CD4-positive, alpha-beta T cell (primary cell): ENCODE measurements at regions not wholly inside any gene's neighbourhood (a gene's known extent, or its start where the extent isn't known, plus 50 kb on each side); places are given as distances from the start of the nearest gene placed in this dataset.
"Not testable (repeated sequence)": the region's sequence is repeated elsewhere in the genome, so short reads cannot be mapped to it uniquely, and the experiment has no call there.

Experiments used
- ATAC-seq: fragments of 200-7000 bp; cut with Tn5 transposase; one replicate; pipeline ENCODE4 v1.10.0; 2022; ENCODE audit warnings: mild to moderate bottlenecking; ENCODE audit not compliant: poor library complexity
- CTCF ChIA-PET: fragments of 350-600 bp; sonication (Branson Sonifier 250); formaldehyde crosslinking; loops from one replicate; lab custom pipeline; 2021; ENCODE audit warnings: antibody characterized with exemption, inconsistent platforms; lab: Charles Lee
- POLR2A ChIA-PET: fragments of 350-600 bp; sonication (Branson Sonifier 250); formaldehyde crosslinking; loops from one replicate; lab custom pipeline; 2021; ENCODE audit warnings: antibody characterized with exemption, inconsistent platforms; lab: Charles Lee
- DNase-seq, 14 experiments: peaks; one replicate each; pipeline ENCODE4 v3.0.0-alpha.2; 2013 to 2020; ENCODE audit warnings: mixed read lengths in 2 of 14
- H3K27ac ChIP-seq, 2 donors: one replicate each; pipeline versions ENCODE4 v1.5.1 to v1.7.0; 2013; ENCODE audit warnings: low read length in 2 of 2, low read depth in 1 of 2, mild to moderate bottlenecking in 1 of 2
- H3K27me3 ChIP-seq, 2 experiments: 1 replicate in 1 of 2; 2 replicates in 1 of 2; pipeline versions ENCODE4 v1.6.1 to v1.7.0; 2013; ENCODE audit warnings: low read length in 2 of 2, control low read depth in 1 of 2, mild to moderate bottlenecking in 1 of 2, moderate library complexity in 1 of 2; ENCODE audit not compliant: insufficient read depth in 2 of 2, control insufficient read depth in 1 of 2
- H3K36me3 ChIP-seq: one replicate; pipeline ENCODE4 v1.6.1; 2013; ENCODE audit warnings: low read length, control low read depth; ENCODE audit not compliant: insufficient read depth
- H3K4me1 ChIP-seq: one replicate; pipeline ENCODE4 v1.6.1; 2013; ENCODE audit warnings: low read length, control low read depth; ENCODE audit not compliant: insufficient read depth
- H3K4me3 ChIP-seq: one replicate; pipeline ENCODE4 v1.5.1; 2013; ENCODE audit warnings: mild to moderate bottlenecking, low read length, moderate library complexity
- H3K9me3 ChIP-seq, 2 experiments: 1 replicate in 1 of 2; 2 replicates in 1 of 2; pipeline versions ENCODE4 v1.6.1 to v1.7.0; 2013; ENCODE audit warnings: low read length in 2 of 2, mild to moderate bottlenecking in 2 of 2, control low read depth in 1 of 2, moderate library complexity in 1 of 2; ENCODE audit not compliant: control insufficient read depth in 1 of 2, insufficient read depth in 1 of 2
- H3K27ac Mint-ChIP-seq: one replicate; pipeline ENCODE4 v1.8.0; 2020; ENCODE audit warnings: mixed read lengths
- H3K27me3 Mint-ChIP-seq: one replicate; pipeline ENCODE4 v1.8.0; 2021; ENCODE audit warnings: mixed read lengths
- H3K36me3 Mint-ChIP-seq: one replicate; pipeline ENCODE4 v1.8.0; 2021; ENCODE audit warnings: low read depth, mixed read lengths
- H3K4me1 Mint-ChIP-seq: one replicate; pipeline ENCODE4 v1.8.0; 2021; ENCODE audit warnings: low read depth, mixed read lengths
- H3K4me3 Mint-ChIP-seq: one replicate; pipeline ENCODE4 v1.8.0; 2020; ENCODE audit warnings: mild to moderate bottlenecking, mixed read lengths
- H3K9me3 Mint-ChIP-seq: one replicate; pipeline ENCODE4 v1.8.0; 2020; ENCODE audit warnings: mixed read lengths
- intact Hi-C, 2 experiments: fragments of 100-400 bp; cut with DNase I in 1 of 2; cut with micrococcal nuclease in 1 of 2; formaldehyde crosslinking; loops; one replicate each; pipeline versions ENCODE4 v1.15.1 to v1.9.0; 2023 to 2025; cut with DNase I, micrococcal nuclease
- TF ChIP-seq, protein P1 (sequence below): fragments of 200-600 bp; IDR thresholded peaks from one replicate; pipeline ENCODE4 v1.8.0; 2022; ENCODE audit warnings: antibody characterized with exemption, mild to moderate bottlenecking

DNA sequence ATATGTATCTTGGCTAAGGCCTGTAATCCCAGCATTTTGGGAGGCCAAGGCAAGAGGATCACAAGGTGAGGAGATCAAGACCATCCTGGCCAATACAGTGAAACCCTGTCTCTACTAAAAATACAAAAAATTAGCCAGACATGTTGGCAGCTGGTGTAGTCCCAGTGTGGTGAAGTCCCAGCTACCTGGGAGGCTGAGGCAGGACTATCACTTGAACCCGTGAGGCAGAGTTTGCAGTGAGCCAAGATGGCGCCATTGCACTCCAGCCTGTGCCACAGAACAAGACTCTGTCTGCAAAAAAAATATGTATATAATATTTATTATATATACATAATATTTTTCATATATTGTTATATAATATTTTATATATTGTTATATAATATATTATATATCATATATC, 968.1 kb downstream of the TUBA3C start:
- H3K9me3 ChIP-seq, H3K27me3 Mint-ChIP-seq, H3K36me3 Mint-ChIP-seq, H3K27ac Mint-ChIP-seq, ATAC-seq, H3K4me3 ChIP-seq, POLR2A ChIA-PET, CTCF ChIA-PET, intact Hi-C loops, H3K27ac ChIP-seq, DNase-seq, H3K4me1 ChIP-seq, H3K27me3 ChIP-seq, H3K9me3 Mint-ChIP-seq, H3K36me3 ChIP-seq, H3K4me3 Mint-ChIP-seq, H3K4me1 Mint-ChIP-seq: not testable (repeated sequence)

DNA sequence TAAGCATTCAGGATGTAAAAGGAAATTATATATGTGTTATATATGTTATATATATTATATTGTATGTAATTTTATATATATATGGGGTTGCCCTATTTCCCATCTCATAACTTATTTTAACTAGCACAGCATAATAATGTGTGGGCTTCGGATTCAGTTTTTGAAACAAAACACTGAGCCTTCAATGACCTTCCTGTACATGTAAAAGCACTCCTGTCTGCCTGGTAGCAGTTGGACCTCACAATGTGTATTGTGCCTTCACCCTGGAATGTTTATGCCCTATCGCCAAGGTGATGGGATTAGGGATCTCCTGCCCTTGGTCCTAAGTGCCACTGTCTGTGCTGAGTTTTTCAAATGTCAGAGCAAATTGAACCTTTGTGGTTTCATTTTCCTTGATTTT, 968.8 kb downstream of the TUBA3C start:
- intact Hi-C loops: no loop called here
- DNase-seq (peak in 2 of 14 experiments; percentile 5 to 16), ATAC-seq (no peak)
- no peaks in the 10 kb centered on the region for H3K27me3 Mint-ChIP-seq
- H3K9me3 Mint-ChIP-seq: peaks cover 7% of the 10 kb centered on the region
- no peaks in the 10 kb centered on the region for H3K27me3 ChIP-seq
- POLR2A ChIA-PET: no interaction called here
- TF ChIP-seq, protein P1, sequence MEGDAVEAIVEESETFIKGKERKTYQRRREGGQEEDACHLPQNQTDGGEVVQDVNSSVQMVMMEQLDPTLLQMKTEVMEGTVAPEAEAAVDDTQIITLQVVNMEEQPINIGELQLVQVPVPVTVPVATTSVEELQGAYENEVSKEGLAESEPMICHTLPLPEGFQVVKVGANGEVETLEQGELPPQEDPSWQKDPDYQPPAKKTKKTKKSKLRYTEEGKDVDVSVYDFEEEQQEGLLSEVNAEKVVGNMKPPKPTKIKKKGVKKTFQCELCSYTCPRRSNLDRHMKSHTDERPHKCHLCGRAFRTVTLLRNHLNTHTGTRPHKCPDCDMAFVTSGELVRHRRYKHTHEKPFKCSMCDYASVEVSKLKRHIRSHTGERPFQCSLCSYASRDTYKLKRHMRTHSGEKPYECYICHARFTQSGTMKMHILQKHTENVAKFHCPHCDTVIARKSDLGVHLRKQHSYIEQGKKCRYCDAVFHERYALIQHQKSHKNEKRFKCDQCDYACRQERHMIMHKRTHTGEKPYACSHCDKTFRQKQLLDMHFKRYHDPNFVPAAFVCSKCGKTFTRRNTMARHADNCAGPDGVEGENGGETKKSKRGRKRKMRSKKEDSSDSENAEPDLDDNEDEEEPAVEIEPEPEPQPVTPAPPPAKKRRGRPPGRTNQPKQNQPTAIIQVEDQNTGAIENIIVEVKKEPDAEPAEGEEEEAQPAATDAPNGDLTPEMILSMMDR: no peak
- H3K4me3 ChIP-seq: no peak overlapping the region
- no peak overlapping the region for H3K27ac Mint-ChIP-seq
- no peaks in the 10 kb centered on the region for H3K36me3 Mint-ChIP-seq
- no peaks in the 10 kb centered on the region for H3K4me1 Mint-ChIP-seq
- H3K36me3 ChIP-seq: no peaks in the 10 kb centered on the region
- H3K27ac ChIP-seq: no peak overlapping the region
- H3K4me1 ChIP-seq: no peaks in the 10 kb centered on the region
- CTCF ChIA-PET: no interaction called here
- H3K9me3 ChIP-seq: peaks cover 0 to 9% of the 10 kb centered on the region in 2 experiments
- H3K4me3 Mint-ChIP-seq: no peak overlapping the region

DNA sequence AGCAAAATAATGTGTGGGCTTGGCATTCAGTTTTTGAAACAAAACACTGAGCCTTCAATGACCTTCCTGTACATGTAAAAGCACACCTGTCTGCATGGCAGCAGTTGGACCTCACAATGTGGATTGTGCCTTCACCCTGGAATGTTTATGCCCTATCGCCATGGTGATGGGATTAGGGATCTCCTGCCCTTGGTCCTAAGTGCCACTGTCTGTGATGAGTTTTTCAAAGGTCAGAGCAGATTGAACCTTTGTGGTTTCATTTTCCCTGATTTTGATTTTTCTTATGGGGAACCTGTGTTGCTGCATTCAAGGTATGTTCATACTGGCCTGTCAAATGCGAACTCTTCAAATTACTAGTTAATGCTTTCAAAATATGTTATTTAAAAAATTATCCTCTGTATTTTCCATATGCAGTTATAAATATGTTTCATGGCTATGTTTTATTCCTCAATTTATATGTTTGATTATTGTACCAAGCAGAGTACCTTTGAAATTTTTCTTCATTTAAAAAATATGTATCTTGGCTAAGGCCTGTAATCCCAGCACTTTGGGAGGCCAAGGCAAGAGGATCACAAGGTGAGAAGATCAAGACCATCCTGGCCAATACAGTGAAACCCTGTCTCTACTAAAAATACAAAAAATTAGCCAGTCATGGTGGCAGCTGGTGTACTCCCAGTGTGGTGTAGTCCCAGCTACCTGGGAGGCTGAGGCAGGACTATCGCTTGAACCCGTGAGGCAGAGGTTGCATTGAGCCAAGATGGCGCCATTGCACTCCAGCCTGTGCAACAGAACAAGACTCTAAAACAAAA, 969.7 kb downstream of the TUBA3C start:
- H3K9me3 Mint-ChIP-seq, H3K27ac ChIP-seq, H3K4me1 ChIP-seq, H3K4me1 Mint-ChIP-seq, CTCF ChIA-PET, H3K36me3 ChIP-seq, H3K27me3 Mint-ChIP-seq, intact Hi-C loops, H3K27ac Mint-ChIP-seq, POLR2A ChIA-PET, H3K4me3 Mint-ChIP-seq, H3K4me3 ChIP-seq, H3K27me3 ChIP-seq, H3K36me3 Mint-ChIP-seq, H3K9me3 ChIP-seq: not testable (repeated sequence)
- peak; percentile 55 for ATAC-seq
- DNase-seq: peak in 3 of 14 experiments; percentile 18 to 44 (median 24)

DNA sequence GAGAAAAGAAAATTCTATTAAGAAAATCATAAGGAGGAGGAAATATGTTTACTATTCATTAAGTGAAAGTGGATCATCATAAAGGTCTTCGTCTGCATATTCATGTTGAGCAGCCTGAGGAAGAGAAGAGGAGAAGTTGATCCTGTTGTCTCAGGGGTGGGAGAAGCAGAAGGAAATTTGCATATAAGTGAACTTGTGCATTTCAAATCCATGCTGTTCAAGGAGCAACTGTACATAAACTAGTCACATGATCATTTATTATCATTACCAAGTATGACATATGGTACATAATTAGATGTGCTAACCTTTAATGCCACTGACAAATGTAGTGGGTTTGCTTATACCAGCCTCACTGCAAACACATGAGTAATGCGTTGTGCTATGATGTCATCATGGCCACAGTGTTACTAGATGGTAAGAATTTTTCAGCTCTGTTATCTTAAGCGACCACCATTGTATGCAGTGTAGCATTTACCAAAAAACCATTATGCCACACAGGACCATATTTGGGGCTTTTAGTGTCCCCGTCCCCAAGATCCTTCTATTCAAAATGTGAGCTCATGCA, 976.9 kb downstream of the TUBA3C start:
- H3K9me3 Mint-ChIP-seq, H3K4me1 Mint-ChIP-seq: not testable (repeated sequence)

DNA sequence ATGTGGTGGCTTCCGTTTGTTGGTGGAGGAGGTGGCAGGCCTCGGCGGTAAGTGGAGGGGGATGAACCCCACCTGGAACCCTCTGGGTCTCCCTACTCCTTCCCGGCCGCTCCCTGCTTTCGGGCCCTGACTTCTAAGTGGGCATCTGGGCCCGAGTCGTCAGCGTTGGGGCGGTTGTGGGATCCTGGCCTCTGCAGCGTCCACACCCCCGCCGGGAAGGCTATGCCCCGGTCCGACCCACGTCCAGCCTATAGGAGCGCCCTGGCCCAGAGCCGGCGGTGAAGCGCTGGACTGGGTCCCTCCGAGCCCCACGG, 986.3 kb downstream of the TUBA3C start:
- H3K4me1 ChIP-seq, H3K27ac Mint-ChIP-seq, H3K27me3 ChIP-seq, H3K36me3 Mint-ChIP-seq, POLR2A ChIA-PET, H3K4me1 Mint-ChIP-seq, H3K9me3 ChIP-seq, DNase-seq, ATAC-seq, H3K27me3 Mint-ChIP-seq, H3K9me3 Mint-ChIP-seq, H3K4me3 ChIP-seq, H3K36me3 ChIP-seq, H3K4me3 Mint-ChIP-seq, H3K27ac ChIP-seq, intact Hi-C loops, CTCF ChIA-PET: not testable (repeated sequence)

More for the DNA sequence above, 976.9 kb downstream of the TUBA3C start:
- H3K36me3 ChIP-seq, POLR2A ChIA-PET, H3K9me3 ChIP-seq, H3K36me3 Mint-ChIP-seq, H3K27ac ChIP-seq, DNase-seq, H3K4me1 ChIP-seq, H3K27me3 ChIP-seq, H3K27ac Mint-ChIP-seq, H3K4me3 ChIP-seq, CTCF ChIA-PET, intact Hi-C loops, ATAC-seq, H3K27me3 Mint-ChIP-seq, H3K4me3 Mint-ChIP-seq: not testable (repeated sequence)

DNA sequence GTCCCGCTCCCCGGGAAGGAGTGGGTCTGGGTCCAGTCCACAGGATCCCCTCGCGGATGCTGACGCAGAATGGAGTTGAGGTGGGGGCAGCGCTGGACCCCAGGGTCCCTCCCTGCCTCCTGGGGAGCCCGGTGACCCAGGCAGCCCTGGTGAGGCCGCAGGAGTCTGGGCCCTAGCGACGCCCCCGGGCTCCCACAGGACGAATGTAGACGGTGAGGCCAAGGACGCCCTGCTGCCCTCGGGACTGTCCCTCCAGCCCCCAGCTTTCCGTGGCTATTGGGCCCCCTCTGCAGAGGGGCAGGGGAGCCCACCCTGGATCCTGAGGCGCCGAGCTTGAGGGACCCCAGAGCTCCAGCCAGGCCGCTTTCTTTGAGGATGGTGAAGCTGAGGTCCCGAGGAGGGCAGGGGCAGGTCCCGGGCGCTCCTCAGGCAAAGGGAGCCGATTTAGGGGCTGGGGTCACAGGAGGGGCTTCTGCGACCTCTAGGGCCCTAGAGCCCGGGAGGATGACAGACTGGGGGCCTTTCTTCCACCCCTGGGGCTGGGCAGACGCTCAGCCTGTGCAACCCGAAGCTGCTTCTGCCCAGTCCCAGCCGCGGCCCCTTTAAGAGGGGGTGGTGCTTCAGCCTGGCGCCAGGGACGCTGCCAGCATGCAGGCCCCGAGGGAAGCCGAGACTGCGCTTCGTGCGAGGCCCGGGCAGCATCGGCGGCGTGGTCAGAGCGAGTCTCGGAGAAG, 986.8 kb downstream of the TUBA3C start:
- H3K4me3 ChIP-seq, DNase-seq, H3K27me3 ChIP-seq, intact Hi-C loops, H3K4me3 Mint-ChIP-seq, CTCF ChIA-PET, H3K27ac Mint-ChIP-seq, H3K4me1 Mint-ChIP-seq, ATAC-seq, POLR2A ChIA-PET, H3K9me3 Mint-ChIP-seq, H3K4me1 ChIP-seq, H3K27me3 Mint-ChIP-seq, H3K36me3 ChIP-seq, H3K36me3 Mint-ChIP-seq, H3K27ac ChIP-seq: not testable (repeated sequence)
- peaks cover 0 to 13% of the 10 kb centered on the region in 2 experiments for H3K9me3 ChIP-seq
